PFSK-1 (cell line): ENCODE measurements at regions not wholly inside any gene's neighbourhood (a gene's known extent, or its start where the extent isn't known, plus 50 kb on each side); places are given as distances from the start of the nearest gene placed in this dataset.

ENCODE experiments used
- FOXP2 ChIP-seq: optimal IDR thresholded peaks from 2 replicates; pipeline ENCODE3; 2011; ENCODE audit warnings: borderline replicate concordance, control low read depth, inconsistent platforms; ENCODE audit not compliant: insufficient read depth; ENCODE audit errors: extremely low read length, extremely low read depth
- POLR2AphosphoS5 ChIP-seq: IDR thresholded peaks from 2 replicates; pipeline ENCODE4 v1.6.1; 2012; ENCODE audit warnings: low read depth, mild to moderate bottlenecking, control low read depth, low read length, moderate library complexity
- REST ChIP-seq, 2 experiments: IDR thresholded peaks; 2 replicates each; pipeline versions ENCODE4 v1.6.1 to v1.8.0; 2011 to 2012; ENCODE audit warnings: low read depth in 2 of 2, low read length in 2 of 2, control low read depth in 1 of 2, inconsistent platforms in 1 of 2, mild to moderate bottlenecking in 1 of 2, moderate library complexity in 1 of 2; ENCODE audit not compliant: insufficient read depth in 1 of 2
- SIN3A ChIP-seq: IDR thresholded peaks from 2 replicates; pipeline ENCODE4 v1.6.1; 2012; ENCODE audit warnings: mild to moderate bottlenecking, low read length, moderate library complexity, borderline replicate concordance; ENCODE audit not compliant: insufficient read depth
- TAF1 ChIP-seq: IDR thresholded peaks from 2 replicates; pipeline ENCODE4 v1.6.1; 2012; ENCODE audit warnings: low read length, control low read depth, borderline replicate concordance; ENCODE audit not compliant: insufficient read depth

GRCh38 chr6:22673474-22673873 is 104.1 kb downstream of the HDGFL1 start:
- TF ChIP-seq POLR2AphosphoS5 (no peak), SIN3A (no peak), FOXP2 (no peak), REST (IDR thresholded peaks at IDR 0.05; ENCODE audit: insufficient read depth in 1 of 2, low read depth in 2 of 2, low read length in 2 of 2) (no peak), TAF1 (no peak)

- no peak for TF ChIP-seq POLR2AphosphoS5
- no peak for TF ChIP-seq SIN3A
- TF ChIP-seq FOXP2 = no peak
- no peak for TF ChIP-seq TAF1
- TF ChIP-seq REST (IDR thresholded peaks at IDR 0.05; ENCODE audit: insufficient read depth in 1 of 2, low read depth in 2 of 2, low read length in 2 of 2) = no peak
These were observed 111.6 kb downstream of the HDGFL1 start for GRCh38 chr6:22680950-22681349.

- no peak for TF ChIP-seq REST (IDR thresholded peaks at IDR 0.05; ENCODE audit: insufficient read depth in 1 of 2, low read depth in 2 of 2, low read length in 2 of 2)
- no peak for TF ChIP-seq SIN3A
- TF ChIP-seq TAF1 = no peak
- no peak for TF ChIP-seq FOXP2
These were observed 112.4 kb downstream of the HDGFL1 start for GRCh38 chr6:22681761-22682160.

- TF ChIP-seq POLR2AphosphoS5 (no peak), SIN3A (no peak), FOXP2 (no peak), REST (IDR thresholded peaks at IDR 0.05; ENCODE audit: insufficient read depth in 1 of 2, low read depth in 2 of 2, low read length in 2 of 2) (no peak), TAF1 (no peak)
These were observed 113.6 kb downstream of the HDGFL1 start for GRCh38 chr6:22682979-22683378.

GRCh38 chr6:22690446-22690845 is 121.1 kb downstream of the HDGFL1 start:
- TF ChIP-seq FOXP2 (no peak), REST (IDR thresholded peaks at IDR 0.05; ENCODE audit: insufficient read depth in 1 of 2, low read depth in 2 of 2, low read length in 2 of 2) (no peak), SIN3A (no peak), TAF1 (no peak), POLR2AphosphoS5 (no peak)
